22Rv1 (cell line): ENCODE measurements at regions not wholly inside any gene's neighbourhood (a gene's known extent, or its start where the extent isn't known, plus 50 kb on each side); places are given as distances from the start of the nearest gene placed in this dataset.

Experiments
- H3K27ac ChIP-seq: fragments of 450-650 bp; 2 replicates; pipeline ENCODE4 v1.5.1; 2017
- CTCF ChIP-seq: fragments of 450-650 bp; IDR thresholded peaks from 2 replicates; pipeline ENCODE4 v1.5.1; 2017; ENCODE audit warnings: mild to moderate bottlenecking
- ZFX ChIP-seq: fragments of 450-650 bp; IDR thresholded peaks from 2 replicates; pipeline ENCODE4 v1.6.1; 2017; ENCODE audit warnings: antibody characterized with exemption, borderline replicate concordance

GRCh38 chr2:106572541-106573450 lies 85.6 kb downstream of the CD8B2 start:
- TF ChIP-seq ZFX: no peak
- TF ChIP-seq CTCF: peak; percentile 74

DNA sequence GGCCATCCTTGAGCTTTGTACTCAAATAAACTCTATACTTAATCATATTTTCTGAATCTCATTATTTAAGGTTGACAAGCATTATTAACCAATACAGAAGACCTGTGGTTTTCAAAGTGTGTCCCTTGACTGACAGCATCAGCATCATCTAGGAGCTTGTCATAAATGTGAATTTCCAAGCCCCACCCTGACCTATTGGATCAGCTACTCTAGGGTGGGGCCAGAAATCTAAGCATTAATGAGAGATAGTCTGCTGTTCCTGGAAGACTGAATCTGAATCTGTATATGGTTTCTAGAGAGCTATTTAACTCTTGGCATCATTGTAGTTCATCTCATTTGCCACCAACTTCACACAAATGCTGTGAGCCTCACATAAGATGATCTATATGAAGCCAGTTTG lies 86.6 kb downstream of the CD8B2 start:
- H3K27ac ChIP-seq: no peak overlapping the region
- TF ChIP-seq CTCF: no peak
- no peak for TF ChIP-seq ZFX

More at GRCh38 chr2:106572541-106573450, 85.6 kb downstream of the CD8B2 start:
- H3K27ac ChIP-seq: no peak overlapping the region

- no peak for TF ChIP-seq ZFX
- no peak for TF ChIP-seq CTCF
- no peak overlapping the region for H3K27ac ChIP-seq
Observed at GRCh38 chr2:106575955-106576354, 88.8 kb downstream of the CD8B2 start.

GRCh38 chr2:106577255-106577651 lies 90.1 kb downstream of the CD8B2 start:
- TF ChIP-seq CTCF (no peak), ZFX (no peak)
- H3K27ac ChIP-seq: no peak overlapping the region

DNA sequence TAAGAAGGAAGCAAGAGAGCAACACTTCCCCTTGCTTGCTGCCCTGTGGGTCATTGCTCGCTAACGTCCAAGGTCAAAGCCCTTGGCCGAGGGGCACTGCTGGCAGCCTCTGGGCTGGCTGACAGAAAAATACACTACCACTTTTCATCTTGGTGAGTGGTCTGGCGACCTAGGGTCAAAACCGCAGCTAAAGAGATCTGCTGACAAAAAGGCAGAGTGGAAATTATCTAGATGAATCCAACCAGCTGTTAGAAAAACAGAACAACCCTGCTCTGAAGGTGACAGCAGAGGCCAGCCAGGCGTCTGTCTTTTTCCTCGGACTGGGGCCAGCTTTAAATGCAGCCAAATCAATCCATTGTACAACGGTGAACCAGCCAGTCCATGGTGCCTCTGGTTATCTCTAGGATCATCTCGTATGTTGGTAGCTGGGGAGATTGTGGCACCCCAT lies 92.6 kb downstream of the CD8B2 start:
- no peak for TF ChIP-seq ZFX
- TF ChIP-seq CTCF: no peak
- H3K27ac ChIP-seq: no peak overlapping the region

- H3K27ac ChIP-seq: no peak overlapping the region
Observed at GRCh38 chr2:106580241-106580640, 93.1 kb downstream of the CD8B2 start.

More at GRCh38 chr2:106580241-106580640, 93.1 kb downstream of the CD8B2 start:
- TF ChIP-seq ZFX: no peak
- no peak for TF ChIP-seq CTCF
